ENCODE measurements at regions not wholly inside any gene's neighbourhood (a gene's known extent, or its start where the extent isn't known, plus 50 kb on each side); places are given as distances from the start of the nearest gene placed in this dataset.

DNA sequence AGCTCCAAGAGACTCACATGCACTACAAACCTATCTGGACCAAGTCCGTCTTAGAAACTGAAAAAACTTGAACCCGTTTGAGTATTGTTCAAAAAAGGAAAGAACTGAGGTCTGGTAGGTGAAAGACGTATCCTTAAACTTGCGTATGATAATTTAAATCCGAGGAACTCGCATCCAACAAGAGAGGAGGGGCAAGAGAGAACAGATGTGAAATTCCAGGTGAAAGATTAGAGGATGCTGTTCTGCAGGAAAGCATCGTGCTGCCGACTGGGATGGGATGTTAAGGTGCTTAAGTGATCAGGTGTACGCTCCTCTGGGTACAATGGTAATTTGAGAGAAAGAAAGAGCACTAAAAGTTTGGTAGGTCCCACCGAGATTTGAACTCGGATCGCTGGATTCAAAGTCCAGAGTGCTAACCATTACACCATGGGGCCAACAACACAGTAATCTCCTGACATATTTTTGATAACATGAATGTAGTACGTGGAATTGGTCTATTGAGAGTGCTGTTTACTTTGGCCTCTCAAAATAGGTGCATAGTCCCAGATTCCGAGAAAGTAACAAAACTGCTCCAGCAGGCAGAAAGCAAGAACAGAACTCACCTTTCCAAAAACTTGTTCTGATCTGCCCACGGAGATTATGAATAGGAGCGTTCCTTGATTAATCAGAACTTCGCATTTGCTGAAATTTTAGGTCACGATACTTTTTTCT, 53.5 kb upstream of the BTN3A2 start:
- TF ChIP-seq, protein P1, sequence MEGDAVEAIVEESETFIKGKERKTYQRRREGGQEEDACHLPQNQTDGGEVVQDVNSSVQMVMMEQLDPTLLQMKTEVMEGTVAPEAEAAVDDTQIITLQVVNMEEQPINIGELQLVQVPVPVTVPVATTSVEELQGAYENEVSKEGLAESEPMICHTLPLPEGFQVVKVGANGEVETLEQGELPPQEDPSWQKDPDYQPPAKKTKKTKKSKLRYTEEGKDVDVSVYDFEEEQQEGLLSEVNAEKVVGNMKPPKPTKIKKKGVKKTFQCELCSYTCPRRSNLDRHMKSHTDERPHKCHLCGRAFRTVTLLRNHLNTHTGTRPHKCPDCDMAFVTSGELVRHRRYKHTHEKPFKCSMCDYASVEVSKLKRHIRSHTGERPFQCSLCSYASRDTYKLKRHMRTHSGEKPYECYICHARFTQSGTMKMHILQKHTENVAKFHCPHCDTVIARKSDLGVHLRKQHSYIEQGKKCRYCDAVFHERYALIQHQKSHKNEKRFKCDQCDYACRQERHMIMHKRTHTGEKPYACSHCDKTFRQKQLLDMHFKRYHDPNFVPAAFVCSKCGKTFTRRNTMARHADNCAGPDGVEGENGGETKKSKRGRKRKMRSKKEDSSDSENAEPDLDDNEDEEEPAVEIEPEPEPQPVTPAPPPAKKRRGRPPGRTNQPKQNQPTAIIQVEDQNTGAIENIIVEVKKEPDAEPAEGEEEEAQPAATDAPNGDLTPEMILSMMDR (conservative IDR thresholded peaks at IDR 0.05) = no peak; the same call in 1 of the 2 replicates
- TF ChIP-seq EZH2 (IDR thresholded peaks at IDR 0.05; ENCODE audit: low read depth) = no peak
